ENCODE measurements at regions not wholly inside any gene's neighbourhood (a gene's known extent, or its start where the extent isn't known, plus 50 kb on each side); places are given as distances from the start of the nearest gene placed in this dataset.
"Not testable (repeated sequence)": the region's sequence is repeated elsewhere in the genome, so short reads cannot be mapped to it uniquely, and the experiment has no call there.

GRCh38 chr12:127041985-127042625 lies 1224.9 kb upstream of the TMEM132C start:
- H3K4me3 Mint-ChIP-seq (ENCODE audit: low read depth) = no peak overlapping the region
- H3K9me3 Mint-ChIP-seq (ENCODE audit: low read depth) = no peaks in the 10 kb centered on the region
- TF ChIP-seq, protein P1, sequence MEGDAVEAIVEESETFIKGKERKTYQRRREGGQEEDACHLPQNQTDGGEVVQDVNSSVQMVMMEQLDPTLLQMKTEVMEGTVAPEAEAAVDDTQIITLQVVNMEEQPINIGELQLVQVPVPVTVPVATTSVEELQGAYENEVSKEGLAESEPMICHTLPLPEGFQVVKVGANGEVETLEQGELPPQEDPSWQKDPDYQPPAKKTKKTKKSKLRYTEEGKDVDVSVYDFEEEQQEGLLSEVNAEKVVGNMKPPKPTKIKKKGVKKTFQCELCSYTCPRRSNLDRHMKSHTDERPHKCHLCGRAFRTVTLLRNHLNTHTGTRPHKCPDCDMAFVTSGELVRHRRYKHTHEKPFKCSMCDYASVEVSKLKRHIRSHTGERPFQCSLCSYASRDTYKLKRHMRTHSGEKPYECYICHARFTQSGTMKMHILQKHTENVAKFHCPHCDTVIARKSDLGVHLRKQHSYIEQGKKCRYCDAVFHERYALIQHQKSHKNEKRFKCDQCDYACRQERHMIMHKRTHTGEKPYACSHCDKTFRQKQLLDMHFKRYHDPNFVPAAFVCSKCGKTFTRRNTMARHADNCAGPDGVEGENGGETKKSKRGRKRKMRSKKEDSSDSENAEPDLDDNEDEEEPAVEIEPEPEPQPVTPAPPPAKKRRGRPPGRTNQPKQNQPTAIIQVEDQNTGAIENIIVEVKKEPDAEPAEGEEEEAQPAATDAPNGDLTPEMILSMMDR (IDR thresholded peaks at IDR 0.05; ENCODE audit: unreplicated experiment) = no peak
- no peak for DNase-seq (ENCODE audit: low spot score, unreplicated experiment)
- H3K36me3 Mint-ChIP-seq (ENCODE audit: insufficient read depth) = no peaks in the 10 kb centered on the region
- H3K4me1 Mint-ChIP-seq (ENCODE audit: low read depth) = no peaks in the 10 kb centered on the region
- H3K27ac Mint-ChIP-seq = no peak overlapping the region
- no peaks in the 10 kb centered on the region for H3K27me3 Mint-ChIP-seq

DNA sequence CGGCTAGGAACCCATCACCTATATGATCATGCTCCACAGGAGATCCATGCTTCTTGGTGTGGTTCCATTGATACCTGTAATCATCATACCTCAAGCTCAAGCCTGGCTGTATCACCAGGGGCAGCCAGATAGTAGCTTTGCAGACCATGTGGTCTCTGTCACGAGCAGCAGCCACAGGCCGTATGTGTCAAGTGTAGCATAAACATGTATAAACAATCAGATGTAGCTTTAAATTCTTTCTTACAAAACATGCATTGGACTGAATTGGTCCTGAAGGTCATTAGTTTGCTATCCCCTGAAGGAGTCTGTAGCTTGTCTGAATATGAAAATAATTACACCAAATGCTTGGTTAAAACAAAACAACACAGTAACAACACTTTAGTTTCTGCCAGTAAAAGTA lies 1223.2 kb upstream of the TMEM132C start:
- no peak overlapping the region for H3K4me3 Mint-ChIP-seq (ENCODE audit: low read depth)
- no peak for DNase-seq (ENCODE audit: low spot score, unreplicated experiment)
- H3K9me3 Mint-ChIP-seq (ENCODE audit: low read depth) = no peaks in the 10 kb centered on the region
- no peak overlapping the region for H3K27ac Mint-ChIP-seq
- H3K4me1 Mint-ChIP-seq (ENCODE audit: low read depth) = no peaks in the 10 kb centered on the region
- TF ChIP-seq, protein P1 (IDR thresholded peaks at IDR 0.05; ENCODE audit: unreplicated experiment) = no peak
- no peaks in the 10 kb centered on the region for H3K36me3 Mint-ChIP-seq (ENCODE audit: insufficient read depth)
- H3K27me3 Mint-ChIP-seq = no peaks in the 10 kb centered on the region

GRCh38 chr12:127044836-127045235 lies 1222.1 kb upstream of the TMEM132C start:
- no peaks in the 10 kb centered on the region for H3K27me3 Mint-ChIP-seq
- TF ChIP-seq, protein P1 (IDR thresholded peaks at IDR 0.05; ENCODE audit: unreplicated experiment) = no peak
- no peaks in the 10 kb centered on the region for H3K36me3 Mint-ChIP-seq (ENCODE audit: insufficient read depth)
- H3K4me3 Mint-ChIP-seq (ENCODE audit: low read depth) = no peak overlapping the region
- no peak for DNase-seq (ENCODE audit: low spot score, unreplicated experiment)
- H3K4me1 Mint-ChIP-seq (ENCODE audit: low read depth) = no peaks in the 10 kb centered on the region
- H3K27ac Mint-ChIP-seq = no peak overlapping the region
- H3K9me3 Mint-ChIP-seq (ENCODE audit: low read depth) = no peaks in the 10 kb centered on the region

DNA sequence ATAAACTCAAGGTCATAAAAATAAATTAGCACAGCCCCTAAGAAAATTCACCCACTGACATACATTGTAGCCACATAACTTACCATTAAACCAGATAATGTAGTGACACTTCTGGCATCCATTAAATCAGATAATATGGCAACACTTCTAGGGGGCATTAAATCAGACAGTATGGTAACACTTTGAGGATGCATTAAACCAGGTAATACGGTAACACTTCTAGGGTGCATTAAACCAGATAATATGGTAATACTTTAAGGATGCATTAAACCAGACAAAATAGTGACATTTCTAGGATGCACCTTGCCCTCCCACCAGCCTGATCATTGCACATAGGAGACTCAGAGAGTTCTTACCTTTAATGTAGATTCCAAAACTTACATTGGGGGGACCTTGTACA lies 1220.5 kb upstream of the TMEM132C start:
- Mint-ChIP-seq H3K36me3 (ENCODE audit: insufficient read depth) (no peaks in the 10 kb centered on the region), H3K27ac (no peak overlapping the region), H3K27me3 (no peaks in the 10 kb centered on the region), H3K4me3 (ENCODE audit: low read depth) (no peak overlapping the region), H3K9me3 (ENCODE audit: low read depth) (no peaks in the 10 kb centered on the region), H3K4me1 (ENCODE audit: low read depth) (no peaks in the 10 kb centered on the region)
- TF ChIP-seq, protein P1 (IDR thresholded peaks at IDR 0.05; ENCODE audit: unreplicated experiment) = no peak
- DNase-seq (ENCODE audit: low spot score, unreplicated experiment) = no peak

DNA sequence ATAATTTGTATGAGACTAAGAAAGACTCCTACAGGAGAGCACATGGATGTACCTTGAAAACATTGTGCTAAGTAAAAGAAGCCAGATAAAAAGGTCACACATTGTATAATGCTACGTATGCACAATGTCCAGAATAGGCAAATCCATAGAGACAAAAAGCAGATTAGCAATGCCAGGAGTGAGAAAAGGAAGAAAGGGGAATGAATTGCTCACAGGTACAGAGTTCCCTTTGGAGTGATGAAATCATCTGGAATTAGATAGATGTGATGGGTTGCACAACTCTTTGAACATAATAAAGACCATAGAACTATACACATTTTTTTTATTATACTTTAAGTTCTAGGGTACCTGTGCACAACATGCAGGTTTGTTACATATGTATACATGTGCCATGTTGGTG lies 1218.9 kb upstream of the TMEM132C start:
- Mint-ChIP-seq H3K4me3 (ENCODE audit: low read depth) (no peak overlapping the region), H3K9me3 (ENCODE audit: low read depth) (no peaks in the 10 kb centered on the region), H3K4me1 (ENCODE audit: low read depth) (no peaks in the 10 kb centered on the region), H3K27ac (no peak overlapping the region), H3K36me3 (ENCODE audit: insufficient read depth) (no peaks in the 10 kb centered on the region), H3K27me3 (no peaks in the 10 kb centered on the region)
- TF ChIP-seq, protein P1 (IDR thresholded peaks at IDR 0.05; ENCODE audit: unreplicated experiment) = no peak
- no peak for DNase-seq (ENCODE audit: low spot score, unreplicated experiment)

- H3K27me3 Mint-ChIP-seq; H3K36me3 Mint-ChIP-seq (ENCODE audit: insufficient read depth); H3K27ac Mint-ChIP-seq; H3K4me3 Mint-ChIP-seq (ENCODE audit: low read depth); H3K4me1 Mint-ChIP-seq (ENCODE audit: low read depth); DNase-seq (ENCODE audit: low spot score, unreplicated experiment); H3K9me3 Mint-ChIP-seq (ENCODE audit: low read depth): not testable (repeated sequence)
Measured at GRCh38 chr12:127048525-127048924, 1218.4 kb upstream of the TMEM132C start.

Data from progenitor cell of endocrine pancreas (in vitro differentiated cells).